ENCODE measurements at regions not wholly inside any gene's neighbourhood (a gene's known extent, or its start where the extent isn't known, plus 50 kb on each side); places are given as distances from the start of the nearest gene placed in this dataset.
A peak's percentile ranks its signal among the peaks of the same experiment; 100 is the strongest.

DNA sequence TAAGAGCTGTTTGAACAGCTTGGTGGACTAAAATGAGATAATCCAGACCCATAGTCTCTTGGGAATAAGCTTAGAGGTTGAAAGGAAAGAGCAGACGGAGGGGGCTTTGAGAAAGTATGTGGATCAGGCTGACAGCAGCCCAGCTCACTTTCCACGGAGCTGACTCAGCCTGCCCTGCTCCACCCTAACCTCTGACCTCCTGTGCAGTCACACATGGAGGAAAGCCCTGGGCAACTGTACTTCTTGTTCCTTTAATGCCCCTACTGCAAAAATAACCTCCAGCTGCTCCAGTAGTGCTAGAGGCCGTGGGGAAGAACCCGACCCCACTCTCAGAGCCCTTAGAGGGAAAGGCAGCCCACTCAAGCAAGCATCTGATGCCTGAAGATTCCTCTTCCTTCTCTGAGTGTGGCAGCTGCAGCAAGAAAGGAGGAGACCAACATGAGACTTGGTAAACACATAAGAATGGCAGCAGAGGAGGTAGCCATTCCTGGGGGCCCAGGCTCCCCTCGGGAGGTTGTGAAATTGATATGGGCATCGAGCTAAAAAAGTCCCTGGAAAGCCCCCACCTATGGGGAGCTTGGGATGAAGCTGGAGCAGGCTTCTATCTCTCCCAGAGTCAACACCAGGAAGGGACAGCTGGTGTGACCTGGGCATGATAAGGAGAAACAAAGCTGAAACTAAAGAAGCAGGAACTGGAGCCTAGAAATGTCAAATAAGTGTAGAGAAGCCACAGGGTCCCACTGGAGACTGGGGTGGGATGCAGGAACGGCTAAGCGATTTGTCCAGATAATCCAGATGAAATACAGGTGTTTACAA, 204.3 kb downstream of the PIK3R1 start (continued):
- TF ChIP-seq, protein P1, sequence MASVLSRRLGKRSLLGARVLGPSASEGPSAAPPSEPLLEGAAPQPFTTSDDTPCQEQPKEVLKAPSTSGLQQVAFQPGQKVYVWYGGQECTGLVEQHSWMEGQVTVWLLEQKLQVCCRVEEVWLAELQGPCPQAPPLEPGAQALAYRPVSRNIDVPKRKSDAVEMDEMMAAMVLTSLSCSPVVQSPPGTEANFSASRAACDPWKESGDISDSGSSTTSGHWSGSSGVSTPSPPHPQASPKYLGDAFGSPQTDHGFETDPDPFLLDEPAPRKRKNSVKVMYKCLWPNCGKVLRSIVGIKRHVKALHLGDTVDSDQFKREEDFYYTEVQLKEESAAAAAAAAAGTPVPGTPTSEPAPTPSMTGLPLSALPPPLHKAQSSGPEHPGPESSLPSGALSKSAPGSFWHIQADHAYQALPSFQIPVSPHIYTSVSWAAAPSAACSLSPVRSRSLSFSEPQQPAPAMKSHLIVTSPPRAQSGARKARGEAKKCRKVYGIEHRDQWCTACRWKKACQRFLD (CRISPR knock-in tag; IDR thresholded peaks at IDR 0.05): 0 out of 2 replicates have a peak, but pooled peaks have one; percentile 1
- TF ChIP-seq DPF2 (IDR thresholded peaks at IDR 0.05): peak; percentile 17
- no peak for TF ChIP-seq U2AF2 (optimal IDR thresholded peaks at IDR 0.05; ENCODE audit: low read depth, low read length)
- TF ChIP-seq ATF3 (IDR thresholded peaks at IDR 0.05): peak; percentile 74
- no peak for TF ChIP-seq ATF3 (CRISPR knock-in tag; conservative IDR thresholded peaks at IDR 0.05)
- peak; percentile 75; the same call in 1 of the 2 replicates for TF ChIP-seq JUN (IDR thresholded peaks at IDR 0.05; ENCODE audit: borderline replicate concordance, low read depth, low read length)
- no peak for TF ChIP-seq JUN (CRISPR knock-in tag; IDR thresholded peaks at IDR 0.05; ENCODE audit: borderline replicate concordance)
- TF ChIP-seq, protein P2, sequence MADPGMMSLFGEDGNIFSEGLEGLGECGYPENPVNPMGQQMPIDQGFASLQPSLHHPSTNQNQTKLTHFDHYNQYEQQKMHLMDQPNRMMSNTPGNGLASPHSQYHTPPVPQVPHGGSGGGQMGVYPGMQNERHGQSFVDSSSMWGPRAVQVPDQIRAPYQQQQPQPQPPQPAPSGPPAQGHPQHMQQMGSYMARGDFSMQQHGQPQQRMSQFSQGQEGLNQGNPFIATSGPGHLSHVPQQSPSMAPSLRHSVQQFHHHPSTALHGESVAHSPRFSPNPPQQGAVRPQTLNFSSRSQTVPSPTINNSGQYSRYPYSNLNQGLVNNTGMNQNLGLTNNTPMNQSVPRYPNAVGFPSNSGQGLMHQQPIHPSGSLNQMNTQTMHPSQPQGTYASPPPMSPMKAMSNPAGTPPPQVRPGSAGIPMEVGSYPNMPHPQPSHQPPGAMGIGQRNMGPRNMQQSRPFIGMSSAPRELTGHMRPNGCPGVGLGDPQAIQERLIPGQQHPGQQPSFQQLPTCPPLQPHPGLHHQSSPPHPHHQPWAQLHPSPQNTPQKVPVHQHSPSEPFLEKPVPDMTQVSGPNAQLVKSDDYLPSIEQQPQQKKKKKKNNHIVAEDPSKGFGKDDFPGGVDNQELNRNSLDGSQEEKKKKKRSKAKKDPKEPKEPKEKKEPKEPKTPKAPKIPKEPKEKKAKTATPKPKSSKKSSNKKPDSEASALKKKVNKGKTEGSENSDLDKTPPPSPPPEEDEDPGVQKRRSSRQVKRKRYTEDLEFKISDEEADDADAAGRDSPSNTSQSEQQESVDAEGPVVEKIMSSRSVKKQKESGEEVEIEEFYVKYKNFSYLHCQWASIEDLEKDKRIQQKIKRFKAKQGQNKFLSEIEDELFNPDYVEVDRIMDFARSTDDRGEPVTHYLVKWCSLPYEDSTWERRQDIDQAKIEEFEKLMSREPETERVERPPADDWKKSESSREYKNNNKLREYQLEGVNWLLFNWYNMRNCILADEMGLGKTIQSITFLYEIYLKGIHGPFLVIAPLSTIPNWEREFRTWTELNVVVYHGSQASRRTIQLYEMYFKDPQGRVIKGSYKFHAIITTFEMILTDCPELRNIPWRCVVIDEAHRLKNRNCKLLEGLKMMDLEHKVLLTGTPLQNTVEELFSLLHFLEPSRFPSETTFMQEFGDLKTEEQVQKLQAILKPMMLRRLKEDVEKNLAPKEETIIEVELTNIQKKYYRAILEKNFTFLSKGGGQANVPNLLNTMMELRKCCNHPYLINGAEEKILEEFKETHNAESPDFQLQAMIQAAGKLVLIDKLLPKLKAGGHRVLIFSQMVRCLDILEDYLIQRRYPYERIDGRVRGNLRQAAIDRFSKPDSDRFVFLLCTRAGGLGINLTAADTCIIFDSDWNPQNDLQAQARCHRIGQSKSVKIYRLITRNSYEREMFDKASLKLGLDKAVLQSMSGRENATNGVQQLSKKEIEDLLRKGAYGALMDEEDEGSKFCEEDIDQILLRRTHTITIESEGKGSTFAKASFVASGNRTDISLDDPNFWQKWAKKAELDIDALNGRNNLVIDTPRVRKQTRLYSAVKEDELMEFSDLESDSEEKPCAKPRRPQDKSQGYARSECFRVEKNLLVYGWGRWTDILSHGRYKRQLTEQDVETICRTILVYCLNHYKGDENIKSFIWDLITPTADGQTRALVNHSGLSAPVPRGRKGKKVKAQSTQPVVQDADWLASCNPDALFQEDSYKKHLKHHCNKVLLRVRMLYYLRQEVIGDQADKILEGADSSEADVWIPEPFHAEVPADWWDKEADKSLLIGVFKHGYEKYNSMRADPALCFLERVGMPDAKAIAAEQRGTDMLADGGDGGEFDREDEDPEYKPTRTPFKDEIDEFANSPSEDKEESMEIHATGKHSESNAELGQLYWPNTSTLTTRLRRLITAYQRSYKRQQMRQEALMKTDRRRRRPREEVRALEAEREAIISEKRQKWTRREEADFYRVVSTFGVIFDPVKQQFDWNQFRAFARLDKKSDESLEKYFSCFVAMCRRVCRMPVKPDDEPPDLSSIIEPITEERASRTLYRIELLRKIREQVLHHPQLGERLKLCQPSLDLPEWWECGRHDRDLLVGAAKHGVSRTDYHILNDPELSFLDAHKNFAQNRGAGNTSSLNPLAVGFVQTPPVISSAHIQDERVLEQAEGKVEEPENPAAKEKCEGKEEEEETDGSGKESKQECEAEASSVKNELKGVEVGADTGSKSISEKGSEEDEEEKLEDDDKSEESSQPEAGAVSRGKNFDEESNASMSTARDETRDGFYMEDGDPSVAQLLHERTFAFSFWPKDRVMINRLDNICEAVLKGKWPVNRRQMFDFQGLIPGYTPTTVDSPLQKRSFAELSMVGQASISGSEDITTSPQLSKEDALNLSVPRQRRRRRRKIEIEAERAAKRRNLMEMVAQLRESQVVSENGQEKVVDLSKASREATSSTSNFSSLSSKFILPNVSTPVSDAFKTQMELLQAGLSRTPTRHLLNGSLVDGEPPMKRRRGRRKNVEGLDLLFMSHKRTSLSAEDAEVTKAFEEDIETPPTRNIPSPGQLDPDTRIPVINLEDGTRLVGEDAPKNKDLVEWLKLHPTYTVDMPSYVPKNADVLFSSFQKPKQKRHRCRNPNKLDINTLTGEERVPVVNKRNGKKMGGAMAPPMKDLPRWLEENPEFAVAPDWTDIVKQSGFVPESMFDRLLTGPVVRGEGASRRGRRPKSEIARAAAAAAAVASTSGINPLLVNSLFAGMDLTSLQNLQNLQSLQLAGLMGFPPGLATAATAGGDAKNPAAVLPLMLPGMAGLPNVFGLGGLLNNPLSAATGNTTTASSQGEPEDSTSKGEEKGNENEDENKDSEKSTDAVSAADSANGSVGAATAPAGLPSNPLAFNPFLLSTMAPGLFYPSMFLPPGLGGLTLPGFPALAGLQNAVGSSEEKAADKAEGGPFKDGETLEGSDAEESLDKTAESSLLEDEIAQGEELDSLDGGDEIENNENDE (IDR thresholded peaks at IDR 0.05; ENCODE audit: low read depth, low read length): no peak
- no peak for TF ChIP-seq SAFB2 (IDR thresholded peaks at IDR 0.05; ENCODE audit: borderline replicate concordance, low read depth, low read length, severe bottlenecking)

Measured in K562 (cell line).